PC-9 (cell line): ENCODE measurements at regions not wholly inside any gene's neighbourhood (a gene's known extent, or its start where the extent isn't known, plus 50 kb on each side); places are given as distances from the start of the nearest gene placed in this dataset.

Experiments
- BruUV-seq: library from RNA; stranded (reverse); fragments of 400-500 nt; replicated peaks from 2 replicates; lab custom pipeline; 2021; lab: Mats Ljungman, UMichigan
- CTCF ChIA-PET: fragments of 300-600 bp; sonication (Branson Sonifier 250); formaldehyde crosslinking; loops from one replicate; lab custom pipeline; 2022; ENCODE audit warnings: antibody characterized with exemption; lab: Charles Lee
- POLR2A ChIA-PET: fragments of 300-600 bp; sonication (Branson Sonifier 250); formaldehyde crosslinking; loops from one replicate; lab custom pipeline; 2022; ENCODE audit warnings: antibody characterized with exemption; ENCODE audit not compliant: unreplicated experiment; lab: Charles Lee
- DNase-seq, 2 experiments: peaks; one replicate each; pipeline versions ENCODE4 v3.0.0 to v3.0.0-alpha.2; 2015 to 2022; ENCODE audit warnings: mixed read lengths in 1 of 2
- H2AFZ ChIP-seq: fragments of 200-600 bp; sonication (generic); 2 replicates; pipeline ENCODE4 v1.8.1; 2017; ENCODE audit warnings: antibody characterized with exemption
- H3F3A ChIP-seq: fragments of 200-600 bp; sonication (generic); 2 replicates; pipeline ENCODE4 v1.8.1; 2017; ENCODE audit warnings: antibody characterized with exemption, mild to moderate bottlenecking, low read depth; ENCODE audit not compliant: insufficient read depth
- H3K27ac ChIP-seq: fragments of 200-600 bp; sonication (generic); 2 replicates; pipeline ENCODE4 v1.6.1; 2016; ENCODE audit warnings: mixed run types
- H3K27me3 ChIP-seq: fragments of 200-600 bp; sonication (generic); 2 replicates; pipeline ENCODE4 v1.6.1; 2016; ENCODE audit warnings: low read depth, mixed run types; ENCODE audit not compliant: insufficient read depth
- H3K36me3 ChIP-seq: fragments of 200-600 bp; sonication (generic); 2 replicates; pipeline ENCODE4 v1.6.1; 2016; ENCODE audit warnings: low read depth, mixed run types
- H3K4me1 ChIP-seq: fragments of 200-600 bp; sonication (generic); replicated peaks from 2 replicates; pipeline ENCODE4 v1.6.1; 2016; ENCODE audit warnings: mixed run types; ENCODE audit not compliant: insufficient read depth
- H3K4me2 ChIP-seq: fragments of 200-600 bp; sonication (generic); 2 replicates; pipeline ENCODE4 v1.6.1; 2017; ENCODE audit warnings: mixed run types
- H3K4me3 ChIP-seq: fragments of 200-600 bp; sonication (generic); 2 replicates; pipeline ENCODE4 v1.6.1; 2016; ENCODE audit warnings: mixed run types
- H3K79me2 ChIP-seq: fragments of 200-600 bp; sonication (generic); 2 replicates; pipeline ENCODE4 v1.6.1; 2017; ENCODE audit warnings: low read depth, mixed run types
- H3K9me2 ChIP-seq: fragments of 200-600 bp; sonication (generic); 2 replicates; pipeline ENCODE4 v1.8.1; 2017; ENCODE audit warnings: mild to moderate bottlenecking; ENCODE audit not compliant: insufficient read depth
- H3K9me3 ChIP-seq: fragments of 200-600 bp; sonication (generic); 2 replicates; pipeline ENCODE4 v1.8.1; 2016; ENCODE audit warnings: low read depth; ENCODE audit not compliant: insufficient read depth
- H4K20me1 ChIP-seq: fragments of 200-600 bp; sonication (generic); 2 replicates; pipeline ENCODE4 v1.8.1; 2017; ENCODE audit not compliant: insufficient read depth
- CTCF ChIP-seq: fragments of 200-600 bp; sonication (generic); conservative IDR thresholded peaks from 2 replicates; pipeline ENCODE4 v1.6.1; 2017; ENCODE audit warnings: mixed run types, antibody characterized with exemption, mild to moderate bottlenecking, moderate library complexity
- EZH2 ChIP-seq: fragments of 200-600 bp; sonication (generic); IDR thresholded peaks from 2 replicates; pipeline ENCODE4 v1.8.0; 2017; ENCODE audit warnings: antibody characterized with exemption, low read depth
- intact Hi-C: fragments of 100-400 bp; cut with micrococcal nuclease; formaldehyde crosslinking; loops from one replicate; pipeline ENCODE4 v1.10.0; 2022; ENCODE audit not compliant: unreplicated experiment

GRCh38 chr18:78549971-78550370 is 429.6 kb upstream of the SALL3 start:
- ChIA-PET CTCF (no interaction called here), POLR2A (no interaction called here)
- Histone ChIP-seq H3F3A (peaks cover 3% of the 10 kb centered on the region; the same call in 1 of the 2 replicates), H3K4me2 (no peak overlapping the region), H3K9me3 (no peaks in the 10 kb centered on the region), H3K27me3 (peaks cover 14% of the 10 kb centered on the region; the same call in 1 of the 2 replicates), H4K20me1 (no peaks in the 10 kb centered on the region), H3K4me3 (no peak overlapping the region), H2AFZ (no peak overlapping the region), H3K27ac (no peak overlapping the region), H3K9me2 (no peaks in the 10 kb centered on the region), H3K79me2 (no peaks in the 10 kb centered on the region), H3K36me3 (no peaks in the 10 kb centered on the region), H3K4me1 (no peaks in the 10 kb centered on the region)
- no peak for DNase-seq
- TF ChIP-seq CTCF (no peak), EZH2 (no peak)
- intact Hi-C loops, result no loop called here
- BruUV-seq, result no TSS peak

- no peak for DNase-seq
- Histone ChIP-seq H3K4me1 (no peaks in the 10 kb centered on the region), H3K9me3 (no peaks in the 10 kb centered on the region), H3K27me3 (peaks cover 46% of the 10 kb centered on the region; the same call in 1 of the 2 replicates), H3F3A (no peaks in the 10 kb centered on the region), H2AFZ (no peak overlapping the region), H3K27ac (no peak overlapping the region), H4K20me1 (no peaks in the 10 kb centered on the region), H3K4me2 (no peak overlapping the region), H3K79me2 (no peaks in the 10 kb centered on the region), H3K36me3 (no peaks in the 10 kb centered on the region), H3K9me2 (no peaks in the 10 kb centered on the region), H3K4me3 (no peak overlapping the region)
- CTCF ChIA-PET, result no interaction called here
- intact Hi-C loops, result no loop called here
- no peak for TF ChIP-seq EZH2
- no peak for TF ChIP-seq CTCF
- POLR2A ChIA-PET, result no interaction called here
- no TSS peak for BruUV-seq
Measured at GRCh38 chr18:78554944-78555608, 424.5 kb upstream of the SALL3 start.

- Histone ChIP-seq H2AFZ (no peak overlapping the region), H3K36me3 (no peaks in the 10 kb centered on the region), H4K20me1 (no peaks in the 10 kb centered on the region), H3K9me2 (no peaks in the 10 kb centered on the region), H3K9me3 (no peaks in the 10 kb centered on the region), H3K27ac (no peak overlapping the region), H3K4me1 (no peaks in the 10 kb centered on the region), H3K79me2 (no peaks in the 10 kb centered on the region), H3K4me3 (no peak overlapping the region), H3F3A (no peaks in the 10 kb centered on the region), H3K4me2 (no peak overlapping the region), H3K27me3 (peaks cover 49% of the 10 kb centered on the region; the same call in 1 of the 2 replicates)
- TF ChIP-seq CTCF (no peak), EZH2 (no peak)
- BruUV-seq, result no TSS peak
- DNase-seq, result no peak
- intact Hi-C loops, result no loop called here
- POLR2A ChIA-PET, result no interaction called here
- CTCF ChIA-PET, result no interaction called here
Measured at GRCh38 chr18:78557371-78557770, 422.2 kb upstream of the SALL3 start.
